Hepatic stellate cell (primary cell): ENCODE measurements at regions not wholly inside any gene's neighbourhood (a gene's known extent, or its start where the extent isn't known, plus 50 kb on each side); places are given as distances from the start of the nearest gene placed in this dataset.

Experiments
- DNase-seq: peaks from one replicate; pipeline ENCODE4 v3.0.0; 2011; ENCODE audit warnings: low spot score

DNA sequence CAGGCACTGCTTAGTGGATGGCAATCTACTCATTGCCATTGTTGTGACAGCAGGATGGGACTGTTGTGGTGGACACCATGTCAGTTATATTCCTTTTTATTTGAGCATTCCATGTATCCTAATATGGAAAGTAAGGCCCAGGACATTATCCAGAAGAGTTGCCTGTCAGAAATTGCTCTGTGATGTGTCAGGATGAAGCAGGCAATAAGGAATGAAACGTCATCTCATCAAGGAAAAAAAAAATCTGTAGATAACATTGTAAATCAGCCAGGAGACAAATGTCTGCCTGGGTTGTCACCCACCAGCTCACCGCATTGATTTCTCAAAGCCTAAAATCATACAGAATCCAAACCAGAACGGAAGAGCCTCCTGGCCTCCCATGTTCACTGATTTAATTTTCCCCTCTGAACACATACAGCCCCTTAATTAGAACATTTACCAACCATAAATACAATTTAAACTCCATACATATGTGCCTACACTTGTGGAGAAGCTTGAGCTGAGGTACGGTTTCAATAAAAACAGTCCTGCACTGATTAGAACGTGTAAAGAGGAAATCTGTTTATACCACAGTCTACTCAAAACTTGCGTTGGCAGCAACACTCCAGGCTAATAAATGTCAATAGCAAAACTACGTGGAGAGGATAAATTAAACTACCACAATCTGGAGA, 73.9 kb downstream of the FOXD1 start:
- peak; percentile 66 for DNase-seq

DNA sequence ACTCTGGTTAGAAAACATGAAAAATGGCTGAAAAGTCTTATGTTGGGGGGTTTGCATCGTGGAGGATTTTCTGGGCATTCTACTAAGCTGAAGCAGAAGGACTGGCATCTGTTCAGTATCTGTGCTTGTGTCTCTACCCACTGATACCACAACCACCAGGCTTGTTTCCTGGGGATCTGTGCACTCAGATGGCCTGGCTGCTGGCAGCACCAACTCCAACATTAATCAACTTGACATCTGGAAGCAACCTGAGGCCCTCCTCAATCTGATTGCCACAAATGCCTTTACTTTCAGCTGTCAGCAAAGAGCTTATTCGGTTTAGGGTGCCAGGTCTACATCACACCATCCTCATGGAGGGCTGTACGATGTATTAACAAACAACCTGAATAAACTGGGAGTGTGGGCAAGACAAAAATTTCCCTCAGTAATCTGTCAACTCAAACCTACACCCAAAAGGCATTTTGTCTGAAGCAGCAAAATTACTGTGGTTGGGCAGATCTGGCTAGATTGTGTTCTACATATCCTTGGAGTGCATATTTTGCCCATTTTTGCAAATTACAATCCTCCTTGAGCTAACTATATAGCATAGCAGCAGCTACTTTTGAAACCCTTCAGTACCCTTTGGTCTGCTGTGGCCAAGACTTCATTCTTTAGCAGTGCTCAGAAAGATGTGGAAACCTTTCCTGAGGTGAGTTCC, 74.6 kb downstream of the FOXD1 start:
- DNase-seq, result no peak

DNA sequence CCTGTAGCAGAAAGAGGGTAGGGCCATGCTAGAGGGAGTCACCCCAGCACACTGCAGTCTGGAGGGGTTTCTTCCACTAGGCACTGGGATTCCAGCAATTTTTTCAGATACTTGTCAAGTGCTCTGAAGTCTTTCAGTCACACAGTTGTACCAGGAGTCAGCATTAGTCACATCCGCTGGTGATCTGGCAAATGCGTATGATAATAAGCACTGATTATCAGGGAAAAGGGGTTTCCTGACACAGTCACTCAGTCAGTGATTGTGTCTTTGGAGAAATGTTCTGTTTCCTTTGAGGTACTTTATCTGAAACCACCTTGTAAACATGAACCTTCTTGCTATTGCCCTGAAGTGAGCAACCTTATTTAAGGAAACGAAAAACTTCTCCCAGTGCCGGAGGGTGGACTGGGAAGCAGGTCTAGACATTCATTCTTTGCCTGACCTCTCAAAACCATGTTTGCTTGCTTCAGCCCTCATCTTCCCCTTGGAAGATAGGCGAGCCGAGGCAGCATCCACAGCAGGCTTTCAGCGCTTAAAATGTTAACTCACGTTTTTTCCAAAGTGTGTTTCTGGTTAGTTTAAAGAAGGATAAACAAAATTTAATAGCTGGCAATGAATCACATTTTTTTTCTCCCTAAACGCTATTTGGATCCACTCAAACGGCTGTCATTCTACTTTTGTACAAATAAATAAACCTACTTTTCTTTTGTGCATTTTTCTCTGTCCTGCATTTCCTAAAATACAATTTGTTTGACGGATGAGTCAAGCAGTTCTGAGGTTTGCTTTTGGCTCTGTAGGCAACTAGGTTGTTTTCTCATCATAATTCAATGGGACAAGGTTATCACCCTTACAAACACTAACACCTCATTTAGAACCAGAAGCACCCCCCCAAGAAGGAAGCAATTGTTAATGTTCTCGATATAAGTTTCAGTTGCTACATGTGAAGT, 77.7 kb downstream of the FOXD1 start:
- peak; percentile 74 for DNase-seq

DNA sequence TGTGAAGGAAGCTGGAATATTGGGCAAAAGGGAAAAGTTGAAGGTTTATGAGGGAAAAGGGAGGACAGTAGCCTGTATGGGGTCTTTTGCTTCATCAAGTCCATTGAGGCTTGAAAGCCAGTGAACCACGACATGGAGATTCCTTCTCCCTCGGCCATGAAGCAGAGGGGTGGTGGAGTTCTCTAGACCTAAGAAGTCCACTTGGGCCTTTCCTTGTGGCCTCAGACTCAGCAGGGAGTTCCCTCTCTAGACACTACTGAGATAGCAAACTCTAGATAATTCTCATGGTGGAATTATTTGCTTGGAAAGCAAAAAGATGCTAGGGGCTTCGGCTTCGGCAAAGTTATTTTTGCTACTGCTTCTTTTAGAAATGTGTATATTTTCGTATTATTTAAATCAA, 78.5 kb downstream of the FOXD1 start:
- DNase-seq, result no peak

DNA sequence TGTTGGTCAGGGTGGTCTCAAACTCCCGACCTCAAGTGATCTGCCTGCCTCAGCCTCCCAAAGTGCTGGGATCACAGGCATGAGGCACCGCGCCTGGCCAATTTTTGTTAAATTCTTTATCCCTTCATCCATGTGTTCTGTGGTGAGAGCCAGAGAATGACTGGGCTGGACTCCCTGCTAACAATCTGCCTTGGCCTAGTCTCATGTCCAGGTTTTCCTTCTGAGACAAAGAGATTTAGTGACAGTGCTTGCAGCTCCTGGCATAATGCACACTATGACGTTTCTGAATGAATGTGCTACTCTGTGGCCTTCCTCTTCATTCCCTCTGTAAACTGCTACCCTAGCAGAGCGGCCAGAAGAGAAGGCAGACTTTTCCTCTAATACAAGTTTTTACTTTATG, 79.3 kb downstream of the FOXD1 start:
- DNase-seq, result no peak

DNA sequence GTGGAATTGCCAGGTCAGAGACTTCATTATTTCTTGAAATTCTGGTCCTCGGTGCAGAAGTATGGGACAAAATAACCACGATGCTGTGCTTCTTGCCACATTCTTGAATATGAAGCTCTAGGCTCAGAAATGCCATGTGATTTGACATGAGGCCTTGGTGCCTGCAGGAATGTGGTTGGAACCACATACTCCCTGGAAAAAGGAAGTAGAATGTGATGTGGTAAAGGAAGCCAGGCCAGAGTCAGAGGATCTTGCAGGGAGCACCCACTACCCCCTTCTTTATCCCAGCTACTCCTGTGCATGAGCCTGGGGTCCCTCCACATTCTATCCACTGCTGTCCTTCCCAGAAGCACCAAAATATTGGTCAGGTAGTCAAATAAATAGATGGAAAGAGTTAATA, 80.9 kb downstream of the FOXD1 start:
- DNase-seq, result no peak

DNA sequence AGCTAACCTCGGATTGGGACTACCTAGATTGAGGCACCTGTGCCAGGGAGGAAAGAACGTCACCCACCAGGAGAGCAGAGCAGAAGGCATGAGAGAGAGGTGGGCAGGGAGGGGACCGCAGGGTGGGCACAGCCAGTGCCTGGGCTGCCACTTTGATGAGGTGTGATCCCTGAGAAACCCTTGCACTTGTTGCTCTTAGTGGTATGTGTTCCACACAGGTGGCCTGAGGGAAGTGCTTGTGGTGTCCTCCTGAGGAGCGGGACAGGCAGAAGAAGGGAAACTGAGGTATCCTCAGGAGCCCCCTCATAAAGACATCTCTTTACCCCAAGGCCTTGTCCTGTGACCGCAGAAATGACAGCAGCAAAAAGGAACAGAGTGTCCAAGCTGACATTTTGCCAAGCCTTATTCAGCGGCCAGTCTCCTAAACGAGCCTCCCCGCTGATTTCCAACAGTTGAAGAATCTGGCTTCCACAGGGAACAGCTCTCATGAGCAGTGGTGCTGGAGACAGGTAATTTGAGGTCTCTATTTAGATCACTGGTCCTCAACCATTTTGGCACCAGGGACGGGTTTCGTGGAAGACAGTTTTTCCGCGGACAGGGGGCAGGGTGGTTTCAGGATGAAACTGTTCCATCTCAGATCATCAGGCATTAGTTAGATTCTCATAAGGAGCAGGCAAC, 82.4 kb downstream of the FOXD1 start:
- DNase-seq, result no peak

DNA sequence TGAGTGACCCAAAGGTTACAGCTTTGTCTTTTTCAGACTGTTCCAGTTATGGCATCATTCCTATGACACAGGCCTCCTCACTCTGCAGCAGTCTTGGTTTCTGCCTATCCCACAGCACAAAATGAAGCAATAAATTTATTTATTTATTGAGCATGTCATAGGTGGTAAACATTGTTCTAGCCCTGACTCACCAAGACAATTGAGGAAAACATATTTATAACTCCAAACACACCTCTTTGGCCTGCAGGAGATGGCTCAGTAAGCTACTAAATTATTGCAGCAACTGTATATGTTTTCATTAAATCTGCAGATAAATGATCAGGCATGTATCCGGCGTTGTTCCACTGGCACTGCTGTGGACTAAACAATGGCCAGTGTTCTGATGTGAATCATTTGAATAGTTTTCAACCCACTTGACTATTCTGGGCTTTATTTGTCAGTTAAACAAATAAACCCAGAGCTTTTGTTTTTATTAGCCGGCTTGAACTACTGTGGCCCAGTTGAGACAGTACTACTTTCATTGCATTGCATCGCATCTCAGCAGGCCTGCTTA, 83.2 kb downstream of the FOXD1 start:
- peak; percentile 64 for DNase-seq

DNA sequence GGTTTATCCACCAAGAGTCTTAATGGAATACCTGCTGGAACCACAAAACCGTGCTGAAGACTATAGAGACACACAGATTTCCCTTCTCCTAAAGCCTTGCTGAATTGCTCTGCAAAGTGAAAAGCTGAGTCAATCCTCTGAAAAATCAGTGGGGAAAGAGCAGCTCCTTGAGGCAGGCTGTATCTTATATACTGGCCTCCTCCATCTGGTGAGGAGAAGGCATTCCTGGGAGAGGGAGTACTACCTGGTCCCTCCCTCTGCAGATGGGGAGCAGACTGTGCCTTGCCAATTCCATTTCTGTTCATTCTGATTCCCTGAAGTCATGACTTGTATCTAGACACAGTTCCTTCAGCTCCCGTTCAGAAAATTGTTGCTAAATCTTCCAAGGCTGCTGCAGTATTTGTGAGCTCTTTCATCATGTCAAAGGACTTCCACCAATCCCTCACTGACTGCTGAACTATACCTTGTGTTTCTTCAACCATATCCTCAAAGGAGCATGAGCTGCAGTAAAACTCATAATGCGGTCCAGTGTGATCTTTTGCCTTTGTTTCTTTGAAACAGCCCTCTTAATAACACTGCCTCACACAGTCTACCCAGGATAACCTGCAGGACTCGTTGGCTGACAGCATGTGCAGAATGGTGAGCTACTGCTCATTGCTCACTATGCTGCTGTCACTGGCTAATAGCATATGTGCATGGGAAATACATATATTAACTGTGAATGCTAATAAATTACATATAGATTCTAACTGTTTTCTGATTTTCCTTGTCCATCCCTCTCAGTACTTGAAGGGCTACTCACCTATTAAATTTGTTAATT, 84.5 kb downstream of the FOXD1 start:
- DNase-seq, result no peak

DNA sequence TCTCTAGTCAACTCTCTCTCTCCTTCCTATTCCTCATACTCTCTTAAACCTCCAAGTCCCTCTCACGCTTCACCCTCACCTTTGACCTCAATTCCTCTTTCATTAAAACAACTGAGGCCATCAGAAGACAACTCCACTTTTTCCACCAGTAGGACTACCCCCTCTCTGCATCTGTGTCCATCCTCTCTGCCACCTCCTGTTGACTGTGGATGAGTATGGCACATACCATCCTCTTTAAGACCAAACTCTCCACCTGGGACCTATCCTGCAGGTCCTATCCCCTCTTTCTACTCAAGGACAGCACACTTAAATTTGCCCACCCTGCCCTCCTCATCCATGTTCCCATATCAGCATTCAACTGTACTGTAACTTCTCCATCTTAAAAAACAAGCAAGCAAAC, 89.2 kb downstream of the FOXD1 start:
- DNase-seq, result no peak

DNA sequence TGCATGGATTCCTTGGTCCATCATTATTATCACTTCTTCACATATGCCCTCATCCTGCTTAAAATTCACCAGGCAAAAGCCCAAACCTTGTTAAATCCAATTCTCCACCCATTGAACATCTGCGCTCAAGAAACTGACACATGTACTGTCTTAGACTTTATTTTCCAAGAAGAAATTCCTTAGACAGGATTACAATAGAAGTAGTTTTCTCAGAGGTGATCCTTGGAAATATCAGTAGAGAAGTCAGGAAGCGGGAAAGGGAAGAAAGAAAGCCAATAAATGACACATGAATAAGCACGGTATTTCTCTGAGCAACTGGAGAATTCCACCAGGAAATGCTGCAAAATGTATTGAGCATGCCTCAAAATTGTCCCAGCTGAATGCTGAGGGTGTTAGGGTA, 90.2 kb downstream of the FOXD1 start:
- DNase-seq, result no peak

DNA sequence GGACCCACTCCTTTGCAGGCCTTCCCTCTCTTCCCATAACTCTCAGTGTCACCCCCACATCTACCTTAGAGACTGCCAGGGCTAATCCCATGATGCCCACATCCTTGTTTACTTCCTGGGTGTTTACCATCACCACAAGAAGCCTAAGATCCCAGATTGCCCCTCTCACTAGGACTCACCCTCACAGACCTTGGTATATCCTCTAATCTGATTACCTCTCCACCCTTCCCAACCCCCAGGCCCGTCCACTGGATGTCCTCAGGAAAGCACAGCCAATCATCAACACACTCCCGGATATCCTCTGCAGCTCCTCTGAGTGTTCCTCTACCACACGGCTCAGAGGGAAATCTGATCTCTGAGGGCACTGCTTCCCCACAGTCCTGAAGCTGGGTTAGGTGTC, 91.0 kb downstream of the FOXD1 start:
- DNase-seq, result no peak

DNA sequence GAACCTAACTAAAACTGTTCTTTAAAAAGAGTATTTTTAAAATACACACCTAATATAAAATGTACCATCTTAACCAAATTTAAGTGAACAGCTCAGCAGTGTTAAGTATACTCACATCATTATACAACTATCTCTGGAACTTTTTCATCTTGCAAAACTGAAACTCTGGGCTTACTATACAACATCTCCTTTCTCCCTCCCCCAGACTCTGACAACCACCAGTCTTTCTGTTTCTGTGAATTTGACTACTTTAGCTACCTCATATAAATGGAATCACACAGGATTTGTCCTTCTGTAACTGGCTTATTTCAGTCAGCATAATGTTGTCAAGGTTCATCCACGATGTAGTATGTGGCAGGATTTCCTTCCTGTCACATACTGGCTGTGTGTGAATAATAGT, 93.5 kb downstream of the FOXD1 start:
- no peak for DNase-seq

DNA sequence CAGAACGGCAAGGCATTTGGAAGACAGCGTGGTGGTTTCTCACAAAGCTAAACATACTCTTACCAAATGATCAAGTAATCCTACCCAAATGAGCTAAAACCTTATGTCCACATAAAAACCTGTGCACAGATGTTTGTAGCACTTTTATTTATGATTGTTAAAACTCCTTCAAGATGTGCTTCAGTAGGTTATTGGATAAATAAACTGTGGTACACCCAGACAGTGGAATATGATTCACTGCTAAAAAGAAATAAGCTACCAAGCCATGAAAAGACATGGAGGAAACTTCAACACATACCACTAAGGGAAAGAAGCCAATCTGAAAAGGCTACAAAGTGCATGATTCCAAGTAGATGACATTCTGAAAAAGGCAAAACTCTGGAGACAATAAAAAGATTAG, 94.2 kb downstream of the FOXD1 start:
- DNase-seq, result no peak

DNA sequence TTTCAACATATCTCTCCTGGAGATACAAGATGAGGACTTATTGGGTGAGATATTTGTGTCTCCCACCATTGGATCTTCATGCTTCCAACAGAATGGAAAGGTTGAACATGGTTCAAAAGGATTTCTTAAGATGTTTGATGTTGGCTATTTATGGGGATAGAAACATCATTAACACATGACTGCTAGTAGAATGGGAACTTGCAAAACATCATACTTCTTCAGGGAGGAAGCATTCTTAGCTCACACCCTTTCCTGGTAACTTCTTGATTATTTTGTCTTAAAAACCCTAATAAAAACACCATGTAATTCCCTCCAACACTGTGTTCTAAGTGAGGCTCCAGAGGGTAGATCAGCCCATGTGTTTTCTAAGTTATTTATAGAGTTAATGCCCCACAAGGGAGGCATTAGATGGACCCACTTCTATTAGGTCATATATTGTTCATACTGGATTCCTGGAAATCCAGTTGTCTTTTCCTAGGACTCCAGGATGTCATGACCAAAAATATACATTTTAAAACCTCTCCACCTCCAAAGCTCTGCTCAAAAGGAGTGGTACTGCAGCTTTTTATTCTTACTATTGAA, 95.8 kb downstream of the FOXD1 start:
- no peak for DNase-seq

DNA sequence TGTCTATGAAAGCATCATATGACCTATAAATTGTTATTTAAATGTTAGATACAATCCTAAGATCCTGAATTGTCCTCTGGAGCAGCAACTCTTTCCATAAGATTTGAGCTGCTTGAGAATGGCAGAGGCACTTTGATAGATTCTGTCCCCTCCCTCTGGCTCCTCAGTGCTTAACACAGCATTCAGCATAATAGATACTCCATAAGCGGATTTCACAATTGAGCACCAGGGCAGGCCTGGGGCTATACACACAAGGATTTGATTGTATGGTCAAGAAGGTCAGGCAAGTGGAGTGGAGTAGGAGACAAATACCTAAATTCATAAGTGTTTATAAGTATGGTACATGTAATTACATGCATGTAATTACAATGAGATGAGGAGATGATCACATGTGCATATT, 96.3 kb downstream of the FOXD1 start:
- no peak for DNase-seq

DNA sequence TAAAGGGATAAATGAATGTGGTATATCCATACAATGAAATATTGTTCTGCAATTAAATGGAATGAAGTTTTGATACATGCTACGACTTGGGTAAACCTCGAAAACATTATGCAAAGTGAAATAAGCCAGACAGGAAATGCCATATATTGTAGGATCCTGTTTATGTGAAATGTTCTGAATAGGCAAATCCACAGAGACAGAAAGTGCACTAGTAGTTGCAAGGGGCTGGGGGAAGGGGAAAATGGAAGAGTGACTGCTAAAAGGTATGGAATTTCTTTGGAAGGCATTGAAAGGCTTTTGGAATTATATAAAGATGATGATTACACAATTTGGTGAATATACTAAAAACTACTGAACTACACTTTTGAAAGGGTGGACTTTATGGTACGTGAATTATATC, 97.0 kb downstream of the FOXD1 start:
- no peak for DNase-seq

DNA sequence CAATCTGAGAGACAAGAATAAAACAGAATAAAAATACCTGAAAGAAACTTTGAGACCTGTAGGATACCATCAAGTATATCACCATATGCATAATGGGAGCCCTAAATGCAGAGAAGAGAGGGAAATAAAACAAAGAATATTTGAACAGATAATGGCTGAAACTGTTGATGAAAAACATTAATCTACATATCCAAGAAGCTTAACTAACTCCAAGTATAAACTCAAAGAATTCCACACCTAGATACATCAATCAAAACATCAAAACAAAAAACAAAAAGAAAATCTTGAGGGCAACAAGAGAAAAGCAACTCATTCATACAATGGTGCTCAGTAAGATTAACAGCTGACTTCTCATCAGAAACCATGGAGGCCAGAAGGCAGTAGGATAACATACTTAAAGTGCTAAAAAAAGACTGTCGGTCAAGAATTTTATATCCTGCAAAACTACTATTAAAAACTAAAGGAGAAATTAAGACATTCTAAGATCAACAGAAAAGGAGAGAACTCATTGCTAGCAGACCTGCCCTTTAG, 101.6 kb downstream of the FOXD1 start:
- DNase-seq, result no peak

DNA sequence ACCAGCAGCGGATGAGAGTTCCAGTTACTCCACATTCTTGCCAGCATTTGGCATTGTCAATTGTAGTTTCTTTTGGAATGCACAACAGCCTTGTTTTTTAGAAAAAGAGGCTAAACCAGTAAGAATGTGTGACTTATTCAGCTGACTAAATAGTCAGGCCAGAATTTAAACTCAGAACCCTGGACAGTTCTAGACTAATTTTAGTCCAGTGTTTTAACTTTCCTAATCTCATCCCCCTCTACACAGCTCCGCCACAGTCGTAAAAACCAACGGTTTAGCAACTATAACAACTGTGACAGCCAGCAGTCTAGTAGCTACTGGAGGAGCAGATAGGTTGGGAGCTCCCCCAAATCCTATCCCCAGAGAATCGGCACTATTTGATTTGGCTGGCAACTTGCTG, 103.7 kb downstream of the FOXD1 start:
- no peak for DNase-seq

DNA sequence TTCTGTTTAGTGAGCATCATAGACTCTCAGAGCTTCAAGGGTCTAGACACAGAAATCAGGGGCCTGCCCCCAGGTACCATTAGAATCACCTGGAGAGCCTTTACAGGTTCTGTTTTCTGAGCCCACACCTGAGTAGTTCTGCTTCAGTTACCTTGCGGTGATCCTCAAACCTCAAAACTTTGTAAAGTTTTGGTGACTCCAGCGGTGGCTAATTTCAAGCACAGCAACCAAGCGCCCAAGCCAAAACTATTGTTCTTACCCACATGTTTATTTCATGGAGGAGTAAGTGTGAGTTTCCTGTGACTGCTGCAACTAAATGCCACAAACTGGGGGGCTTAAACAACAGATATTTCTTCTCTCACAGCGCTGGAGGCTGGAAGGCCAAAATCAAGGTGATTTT, 108.9 kb downstream of the FOXD1 start:
- no peak for DNase-seq
